Stimulated activated CD4-positive, alpha-beta T cell treated with anti-CD3 and anti-CD28 coated beads, TNF-alpha, amount 100 ng/mL, for 1 hour (primary cell): ENCODE measurements at regions not wholly inside any gene's neighbourhood (a gene's known extent, or its start where the extent isn't known, plus 50 kb on each side); places are given as distances from the start of the nearest gene placed in this dataset.

Experiments used
- DNase-seq, 3 donors: peaks; one replicate each; pipeline ENCODE4 v3.0.0-alpha.2; 2020; ENCODE audit warnings: low read depth in 3 of 3, low spot score in 1 of 3

GRCh38 chr4:80124246-80125211 lies 51.5 kb upstream of the ANTXR2 start:
- DNase-seq, result no peak
